ENCODE measurements at regions not wholly inside any gene's neighbourhood (a gene's known extent, or its start where the extent isn't known, plus 50 kb on each side); places are given as distances from the start of the nearest gene placed in this dataset.
A peak's percentile ranks its signal among the peaks of the same experiment; 100 is the strongest.

- DNase-seq: no peak
Observed at GRCh38 chr3:127049393-127049792, 66.5 kb downstream of the PLXNA1 start.

- peak; percentile 6 for DNase-seq
Observed at GRCh38 chr3:127050733-127051132, 67.8 kb downstream of the PLXNA1 start.

GRCh38 chr3:127052121-127052561 lies 69.2 kb downstream of the PLXNA1 start:
- DNase-seq: peak; percentile 41

GRCh38 chr3:127053026-127053425 lies 70.1 kb downstream of the PLXNA1 start:
- DNase-seq: peak; percentile 28

GRCh38 chr3:127053450-127053849 lies 70.5 kb downstream of the PLXNA1 start:
- peak; percentile 12 for DNase-seq

- peak; percentile 32 for DNase-seq
Observed at GRCh38 chr3:127053979-127054378, 71.1 kb downstream of the PLXNA1 start.

- DNase-seq: peak; percentile 34
Observed at GRCh38 chr3:127056281-127056680, 73.4 kb downstream of the PLXNA1 start.

GRCh38 chr3:127056976-127057375 lies 74.1 kb downstream of the PLXNA1 start:
- peak; percentile 11 for DNase-seq

- DNase-seq: no peak
Observed at GRCh38 chr3:127059072-127059471, 76.2 kb downstream of the PLXNA1 start.

- peak; percentile 53 for DNase-seq
Observed at GRCh38 chr3:127061641-127062040, 78.7 kb downstream of the PLXNA1 start.

- peak; percentile 42 for DNase-seq
Observed at GRCh38 chr3:127062926-127063325, 80.0 kb downstream of the PLXNA1 start.

GRCh38 chr3:127063916-127064315 lies 81.0 kb downstream of the PLXNA1 start:
- peak; percentile 22 for DNase-seq

- DNase-seq: peak; percentile 44
Observed at GRCh38 chr3:127064391-127065137, 81.6 kb downstream of the PLXNA1 start.

- no peak for DNase-seq
Observed at GRCh38 chr3:127065138-127065427, 82.2 kb downstream of the PLXNA1 start.

- DNase-seq: peak; percentile 50
Observed at GRCh38 chr3:127065561-127066290, 82.8 kb downstream of the PLXNA1 start.

- DNase-seq: peak; percentile 12
Observed at GRCh38 chr3:127066635-127067034, 83.7 kb downstream of the PLXNA1 start.

GRCh38 chr3:127067116-127067910 lies 84.4 kb downstream of the PLXNA1 start:
- peak; percentile 41 for DNase-seq

- DNase-seq: peak; percentile 22
Observed at GRCh38 chr3:127068111-127068810, 85.3 kb downstream of the PLXNA1 start.

- peak; percentile 42 for DNase-seq
Observed at GRCh38 chr3:127068871-127069270, 86.0 kb downstream of the PLXNA1 start.

- DNase-seq: peak; percentile 43
Observed at GRCh38 chr3:127069814-127070440, 87.0 kb downstream of the PLXNA1 start.

GRCh38 chr3:127070776-127071175 lies 87.9 kb downstream of the PLXNA1 start:
- DNase-seq: peak; percentile 32

GRCh38 chr3:127071597-127072001 lies 88.7 kb downstream of the PLXNA1 start:
- no peak for DNase-seq

Measured in islet precursor cell (in vitro differentiated cells).